HG02852 (cell line): ENCODE measurements at regions not wholly inside any gene's neighbourhood (a gene's known extent, or its start where the extent isn't known, plus 50 kb on each side); places are given as distances from the start of the nearest gene placed in this dataset.

Experiments used
- ATAC-seq: cut with Tn5 transposase; IDR thresholded peaks from one replicate; pipeline ENCODE4 v1.9.1; 2021; ENCODE audit warnings: mild to moderate bottlenecking, moderate library complexity; ENCODE audit not compliant: unreplicated experiment

DNA sequence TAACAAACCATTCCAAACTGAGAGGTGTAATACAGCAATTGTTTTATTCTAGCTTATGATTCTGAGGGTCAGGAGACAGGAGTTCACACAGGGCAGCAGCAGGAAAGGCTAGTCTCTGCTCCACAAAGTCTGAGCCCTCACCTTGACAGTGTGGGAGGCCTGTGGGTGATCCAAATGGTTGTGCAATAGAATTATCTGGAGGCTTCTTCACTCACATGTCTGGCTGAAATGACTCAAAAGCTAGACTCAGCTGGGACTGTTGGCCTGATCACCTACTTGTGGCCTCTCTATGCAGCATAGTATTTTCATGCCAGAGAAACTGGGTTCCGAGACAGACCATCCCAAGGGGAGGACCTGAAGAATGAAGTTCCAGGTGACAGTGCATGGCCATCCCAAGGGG is 233.9 kb upstream of the UBE2E2 start:
- no peak for ATAC-seq

DNA sequence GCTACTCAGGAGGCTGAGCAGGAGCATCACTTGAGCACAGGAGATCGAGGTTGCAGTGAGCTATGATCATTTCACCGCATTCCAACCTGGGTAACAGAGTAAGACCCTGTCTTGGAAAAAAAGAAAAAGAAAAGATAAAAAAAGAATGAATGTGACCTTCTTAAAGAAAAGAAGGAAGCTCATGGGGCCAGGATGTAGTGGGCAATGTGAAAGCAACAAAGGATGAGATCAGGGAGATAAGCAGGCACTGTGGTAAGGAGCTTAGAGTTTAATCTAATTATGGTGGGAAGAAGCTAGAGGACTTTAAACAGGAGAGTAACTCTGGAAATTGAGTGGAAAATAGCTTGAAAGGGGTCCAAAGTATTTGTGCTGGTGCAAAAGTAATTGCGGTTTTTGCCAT is 231.6 kb upstream of the UBE2E2 start:
- no peak for ATAC-seq

- no peak for ATAC-seq
Observed at GRCh38 chr3:22977042-22977441, 226.1 kb upstream of the UBE2E2 start.

DNA sequence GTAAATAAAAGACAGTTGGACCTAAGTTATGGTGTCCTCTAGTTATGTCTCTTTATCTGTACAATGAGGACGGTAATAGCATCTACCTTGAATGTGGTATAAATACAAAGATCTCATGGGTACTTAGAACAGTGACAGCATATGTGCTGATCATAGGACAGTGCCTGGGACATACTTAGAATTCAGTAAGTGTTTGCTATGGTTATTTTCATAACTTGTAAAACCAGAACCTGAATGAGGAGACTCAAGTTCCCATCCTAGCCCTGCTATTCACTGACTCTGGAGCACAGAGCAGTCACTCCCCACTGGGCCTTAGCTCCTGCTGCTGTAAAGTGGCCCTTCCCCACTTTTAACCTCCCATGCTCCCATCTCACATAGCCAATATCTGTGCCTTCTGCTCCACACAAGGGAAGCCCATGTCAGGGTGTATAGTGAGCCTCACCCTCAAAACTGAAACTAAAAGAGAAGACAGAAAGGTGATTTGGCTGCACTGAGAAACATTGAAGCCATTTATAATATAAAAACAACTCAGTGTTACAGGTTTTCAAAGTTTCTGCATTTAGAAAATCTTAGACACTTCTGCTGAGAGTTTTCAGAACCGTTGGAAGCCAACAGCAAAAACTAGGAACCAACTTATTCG is 225.4 kb upstream of the UBE2E2 start:
- ATAC-seq: peak; percentile 67

DNA sequence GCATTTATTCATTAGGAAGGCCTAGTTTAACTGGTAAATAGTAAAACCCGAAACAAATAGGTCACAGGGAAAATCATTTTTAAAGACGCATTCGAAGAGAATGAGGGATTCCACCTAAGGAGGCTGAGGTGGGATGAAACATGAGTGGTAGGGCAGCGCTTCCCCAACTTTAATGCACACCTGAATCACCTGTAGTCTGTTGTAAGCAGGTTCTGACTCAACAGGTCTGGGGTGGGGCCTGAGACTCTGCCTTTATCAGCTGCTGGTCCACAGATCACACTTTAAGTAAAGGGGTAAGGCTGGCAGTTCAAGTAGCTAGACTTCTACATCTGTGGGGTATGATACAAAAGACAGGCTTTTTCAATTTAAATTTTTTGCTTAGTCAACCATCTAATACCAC is 223.5 kb upstream of the UBE2E2 start:
- no peak for ATAC-seq

- ATAC-seq: no peak
Observed at GRCh38 chr3:22980346-22980745, 222.8 kb upstream of the UBE2E2 start.

DNA sequence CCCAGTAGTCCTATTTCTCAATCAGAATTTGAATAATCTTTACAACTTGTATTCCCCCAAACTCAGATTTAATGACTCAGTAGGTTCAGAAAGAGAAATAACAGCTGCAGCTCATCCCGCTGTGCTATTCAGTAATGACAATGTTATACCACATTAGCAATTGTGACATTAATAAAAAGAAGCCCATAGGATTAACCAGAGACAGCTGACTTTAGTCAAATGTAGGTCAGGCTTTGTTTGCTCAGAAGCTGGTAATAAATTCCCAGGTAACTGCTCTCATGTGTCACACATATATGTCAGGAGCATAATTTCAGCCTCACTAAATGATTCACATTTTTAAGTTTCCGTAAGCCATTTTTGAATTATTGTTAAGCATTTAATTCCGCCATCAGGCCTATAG is 222.0 kb upstream of the UBE2E2 start:
- no peak for ATAC-seq

- ATAC-seq: no peak
Observed at GRCh38 chr3:22981861-22982260, 221.3 kb upstream of the UBE2E2 start.

- no peak for ATAC-seq
Observed at GRCh38 chr3:22982981-22983587, 220.0 kb upstream of the UBE2E2 start.

- ATAC-seq: no peak
Observed at GRCh38 chr3:22986958-22987357, 216.2 kb upstream of the UBE2E2 start.

GRCh38 chr3:22988566-22988965 is 214.6 kb upstream of the UBE2E2 start:
- no peak for ATAC-seq

GRCh38 chr3:22989716-22990115 is 213.4 kb upstream of the UBE2E2 start:
- ATAC-seq: no peak

DNA sequence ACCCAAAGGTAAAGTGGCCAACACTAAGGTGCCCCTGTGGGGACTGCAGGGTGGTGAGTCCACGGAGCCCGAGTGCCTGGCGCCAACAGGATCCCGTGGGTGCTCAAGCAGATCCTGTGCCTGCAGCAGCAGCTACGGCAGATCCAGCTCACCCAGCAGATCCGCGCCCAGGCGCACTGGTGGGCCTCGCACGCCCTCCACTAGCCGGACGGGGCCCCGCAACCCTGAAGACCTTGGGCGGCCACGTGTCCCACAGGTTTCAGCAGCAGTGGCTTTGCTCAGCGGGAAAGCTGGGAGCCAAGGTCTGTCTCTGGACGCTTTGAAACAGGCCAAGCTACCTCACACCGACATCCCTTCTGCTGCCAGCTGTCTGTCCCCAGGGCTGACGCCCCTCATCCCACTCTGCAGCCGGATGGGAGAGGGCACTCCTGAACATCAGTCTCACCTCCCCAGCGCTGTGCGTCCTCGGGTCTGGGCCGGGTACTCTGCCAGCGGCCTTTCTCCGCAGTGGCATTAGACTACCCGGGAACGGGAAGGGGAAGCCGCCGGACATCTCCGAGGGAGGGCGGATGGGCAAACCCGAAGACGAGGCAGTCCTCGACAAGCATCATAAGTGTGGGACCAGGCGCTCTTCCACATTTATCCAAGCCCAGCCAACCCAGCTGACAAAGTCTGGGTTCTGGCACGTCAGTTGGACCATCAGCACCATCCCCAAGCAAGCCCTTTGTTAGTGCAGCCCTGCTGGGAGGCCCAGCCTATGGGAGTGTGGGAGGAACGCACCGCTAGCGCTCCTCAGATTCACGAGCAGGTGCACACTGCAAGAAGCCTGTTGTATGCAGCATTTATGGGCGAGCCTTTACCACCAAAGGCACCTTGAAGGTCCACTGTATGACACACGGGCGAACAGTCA is 212.6 kb upstream of the UBE2E2 start:
- ATAC-seq: no peak

GRCh38 chr3:22994781-22995180 is 208.3 kb upstream of the UBE2E2 start:
- ATAC-seq: no peak

DNA sequence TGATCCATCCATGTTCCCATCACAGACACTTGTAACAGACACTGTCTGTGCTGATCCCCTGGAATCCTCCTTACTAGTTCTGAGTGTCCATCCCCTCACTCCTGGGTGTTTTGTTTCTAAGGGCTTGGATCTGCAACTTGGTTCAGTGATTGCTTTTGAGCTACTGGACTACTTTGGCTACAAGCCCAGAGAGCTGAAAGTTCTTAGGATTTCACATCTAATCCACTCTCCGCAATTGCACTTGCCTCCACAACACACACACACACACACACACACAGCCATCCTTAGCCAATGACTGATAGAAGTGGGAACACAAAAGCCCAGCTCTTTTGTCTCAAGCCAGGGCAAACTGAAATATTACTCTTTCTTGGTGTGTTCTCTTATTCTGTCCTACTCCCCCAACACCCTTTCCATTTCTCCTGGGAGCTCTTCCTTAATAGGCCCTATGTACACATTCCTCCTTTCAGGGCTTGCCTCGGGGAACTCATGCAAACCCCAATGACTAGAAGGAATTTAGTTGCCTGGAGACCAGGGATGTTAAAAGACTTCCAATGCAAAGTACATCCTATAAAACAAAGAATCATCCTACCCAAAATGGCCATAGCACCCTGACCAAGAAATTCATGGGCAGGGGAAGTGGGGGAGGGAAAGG is 206.1 kb upstream of the UBE2E2 start:
- no peak for ATAC-seq

DNA sequence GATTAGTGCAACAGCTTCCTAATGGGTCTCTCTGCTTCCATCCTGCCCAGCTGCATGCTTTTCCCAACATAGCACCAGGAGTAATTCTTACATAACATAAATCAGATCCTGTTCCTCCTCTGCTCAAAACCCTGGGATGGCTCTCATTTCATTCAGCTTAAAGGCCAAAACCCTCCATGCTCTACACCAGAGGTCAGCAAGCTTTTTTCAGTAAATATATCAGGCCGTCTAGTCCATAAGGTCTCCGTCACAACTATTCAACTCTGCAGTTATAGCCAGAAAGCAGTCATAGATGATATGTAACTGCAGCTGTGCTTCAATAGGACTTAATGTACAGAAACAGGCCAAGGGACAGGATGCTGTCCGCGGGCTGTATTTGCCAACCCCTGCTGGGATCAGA is 202.8 kb upstream of the UBE2E2 start:
- no peak for ATAC-seq

GRCh38 chr3:23002151-23002550 is 201.0 kb upstream of the UBE2E2 start:
- ATAC-seq: no peak

GRCh38 chr3:23002836-23003732 is 200.0 kb upstream of the UBE2E2 start:
- ATAC-seq: no peak

GRCh38 chr3:23003733-23004046 is 199.4 kb upstream of the UBE2E2 start:
- no peak for ATAC-seq

GRCh38 chr3:23004971-23005370 is 198.2 kb upstream of the UBE2E2 start:
- no peak for ATAC-seq

DNA sequence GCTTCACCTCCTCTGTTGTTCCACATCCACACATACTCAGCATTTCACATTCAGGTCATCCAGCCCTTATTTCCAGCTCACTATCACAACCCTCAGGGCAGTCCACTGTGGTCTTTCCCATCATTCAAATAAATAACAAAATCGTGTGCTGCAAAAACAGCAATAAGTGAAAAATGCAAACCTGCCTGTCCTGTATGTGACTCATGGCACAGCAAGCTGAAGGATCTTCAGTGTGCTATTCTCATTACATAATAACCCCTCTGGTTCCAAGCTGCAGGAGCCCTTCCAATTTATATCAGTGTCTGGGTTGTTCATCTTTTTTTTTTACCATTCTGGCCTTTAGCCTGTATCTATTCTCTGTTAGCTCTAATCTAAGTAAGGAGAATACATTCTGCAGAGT is 185.3 kb upstream of the UBE2E2 start:
- ATAC-seq: no peak
